ENCODE measurements at regions not wholly inside any gene's neighbourhood (a gene's known extent, or its start where the extent isn't known, plus 50 kb on each side); places are given as distances from the start of the nearest gene placed in this dataset.
"Not testable (repeated sequence)": the region's sequence is repeated elsewhere in the genome, so short reads cannot be mapped to it uniquely, and the experiment has no call there.

GRCh38 chr16:52351451-52351850 lies 195.5 kb downstream of the TOX3 start:
- DNase-seq (ENCODE audit: low spot score) (no peak), ATAC-seq (ENCODE audit: low FRiP score) (no peak)
- TF ChIP-seq, protein P1, sequence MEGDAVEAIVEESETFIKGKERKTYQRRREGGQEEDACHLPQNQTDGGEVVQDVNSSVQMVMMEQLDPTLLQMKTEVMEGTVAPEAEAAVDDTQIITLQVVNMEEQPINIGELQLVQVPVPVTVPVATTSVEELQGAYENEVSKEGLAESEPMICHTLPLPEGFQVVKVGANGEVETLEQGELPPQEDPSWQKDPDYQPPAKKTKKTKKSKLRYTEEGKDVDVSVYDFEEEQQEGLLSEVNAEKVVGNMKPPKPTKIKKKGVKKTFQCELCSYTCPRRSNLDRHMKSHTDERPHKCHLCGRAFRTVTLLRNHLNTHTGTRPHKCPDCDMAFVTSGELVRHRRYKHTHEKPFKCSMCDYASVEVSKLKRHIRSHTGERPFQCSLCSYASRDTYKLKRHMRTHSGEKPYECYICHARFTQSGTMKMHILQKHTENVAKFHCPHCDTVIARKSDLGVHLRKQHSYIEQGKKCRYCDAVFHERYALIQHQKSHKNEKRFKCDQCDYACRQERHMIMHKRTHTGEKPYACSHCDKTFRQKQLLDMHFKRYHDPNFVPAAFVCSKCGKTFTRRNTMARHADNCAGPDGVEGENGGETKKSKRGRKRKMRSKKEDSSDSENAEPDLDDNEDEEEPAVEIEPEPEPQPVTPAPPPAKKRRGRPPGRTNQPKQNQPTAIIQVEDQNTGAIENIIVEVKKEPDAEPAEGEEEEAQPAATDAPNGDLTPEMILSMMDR (IDR thresholded peaks at IDR 0.05), result no peak

DNA sequence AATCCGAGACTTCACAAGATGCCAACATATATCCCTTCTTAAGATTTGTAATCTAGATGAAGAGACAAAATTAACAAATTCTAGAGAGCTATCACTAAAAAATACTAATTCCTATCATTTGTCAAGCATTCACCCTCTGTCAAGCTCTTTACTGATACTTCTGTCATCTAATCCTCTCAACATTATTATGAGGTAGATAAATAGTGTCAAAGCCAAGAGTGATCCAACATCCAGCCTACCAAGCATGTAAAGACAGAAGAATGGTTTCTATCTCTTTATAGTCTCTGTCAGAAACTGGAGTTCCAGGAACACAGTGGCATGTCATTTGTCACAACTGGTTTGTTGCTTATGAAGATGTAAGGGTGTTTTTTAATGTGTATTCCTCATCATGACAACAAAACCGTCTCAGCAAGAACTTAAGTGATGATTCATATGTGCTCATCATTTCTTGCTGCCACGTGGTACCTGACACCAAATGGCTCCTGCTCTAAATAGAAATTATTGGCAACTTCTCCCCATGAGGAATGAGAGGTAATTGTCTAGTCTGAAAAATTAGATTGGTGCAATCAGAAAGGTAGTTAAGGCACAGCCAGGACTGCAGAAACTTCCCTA lies 196.8 kb downstream of the TOX3 start:
- ATAC-seq (ENCODE audit: low FRiP score), result no peak
- TF ChIP-seq, protein P1 (IDR thresholded peaks at IDR 0.05), result no peak
- DNase-seq (ENCODE audit: low spot score), result no peak

GRCh38 chr16:52346709-52347108 lies 200.2 kb downstream of the TOX3 start:
- ATAC-seq (ENCODE audit: low FRiP score) (no peak), DNase-seq (ENCODE audit: low spot score) (no peak)
- TF ChIP-seq, protein P1 (IDR thresholded peaks at IDR 0.05), result no peak

DNA sequence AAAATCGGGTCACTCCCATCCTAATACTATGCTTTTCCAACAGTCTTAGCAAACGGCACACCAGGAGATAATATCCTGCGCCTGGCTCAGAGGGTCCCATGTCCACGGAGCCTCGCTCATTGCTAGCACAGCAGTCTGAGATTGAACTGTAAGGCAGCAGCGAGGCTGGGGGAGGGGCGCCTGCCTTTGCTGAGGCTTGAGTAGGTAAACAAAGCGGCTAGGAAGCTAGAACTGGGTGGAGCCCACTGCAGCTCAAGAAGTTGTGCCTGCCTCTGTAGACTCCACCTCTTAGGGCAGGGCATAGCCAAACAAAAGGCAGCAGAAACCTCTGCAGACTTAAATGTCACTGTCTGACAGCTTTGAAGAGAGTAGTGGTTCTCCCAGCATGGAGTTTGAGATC lies 213.3 kb downstream of the TOX3 start:
- not testable (repeated sequence) for DNase-seq (ENCODE audit: low spot score); ATAC-seq (ENCODE audit: low FRiP score)

GRCh38 chr16:52320930-52321439 lies 226.0 kb downstream of the TOX3 start:
- DNase-seq (ENCODE audit: low spot score) (no peak), ATAC-seq (ENCODE audit: low FRiP score) (no peak)
- TF ChIP-seq, protein P1 (IDR thresholded peaks at IDR 0.05), result no peak

DNA sequence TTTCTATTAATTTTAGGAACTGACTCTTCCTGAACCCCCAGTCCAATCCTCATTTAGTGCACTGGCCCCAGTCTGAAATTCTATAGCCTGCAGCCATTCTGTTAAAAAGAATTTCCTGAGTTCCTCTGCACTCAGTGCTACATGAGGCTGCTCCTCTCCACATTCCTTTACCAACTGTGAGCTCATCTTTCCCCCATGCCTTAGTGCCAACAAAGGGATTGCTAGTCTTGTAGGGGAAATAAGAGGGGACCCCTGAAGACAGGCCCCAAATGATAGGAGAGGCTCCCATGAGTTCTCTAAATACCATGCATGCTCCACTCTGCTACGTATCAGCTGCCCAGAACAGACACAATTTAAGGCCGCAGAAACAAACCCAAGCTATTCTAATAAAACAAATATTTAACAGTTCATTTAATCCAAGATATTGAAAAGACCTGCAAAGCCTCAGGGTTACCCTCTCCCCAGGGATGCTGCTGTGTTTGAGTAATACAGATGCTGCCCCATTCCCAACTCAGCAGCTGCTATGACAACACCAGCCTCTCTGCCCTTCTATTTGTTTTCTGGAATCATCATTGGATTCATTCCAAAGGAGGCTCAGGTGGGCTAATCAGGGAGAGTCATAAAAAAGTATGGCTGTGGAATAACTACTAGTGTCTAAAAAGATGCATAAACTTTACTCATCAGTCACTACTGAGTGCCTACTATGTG lies 228.5 kb downstream of the TOX3 start:
- ATAC-seq (ENCODE audit: low FRiP score) (no peak), DNase-seq (ENCODE audit: low spot score) (no peak)
- TF ChIP-seq, protein P1 (IDR thresholded peaks at IDR 0.05), result no peak

- TF ChIP-seq, protein P1 (IDR thresholded peaks at IDR 0.05), result no peak
- DNase-seq (ENCODE audit: low spot score) (no peak), ATAC-seq (ENCODE audit: low FRiP score) (no peak)
These were observed 230.7 kb downstream of the TOX3 start for GRCh38 chr16:52316241-52316640.

All from omental fat pad (tissue), 3 donors.